HG03025 (cell line): ENCODE measurements at regions not wholly inside any gene's neighbourhood (a gene's known extent, or its start where the extent isn't known, plus 50 kb on each side); places are given as distances from the start of the nearest gene placed in this dataset.
"Not testable (repeated sequence)": the region's sequence is repeated elsewhere in the genome, so short reads cannot be mapped to it uniquely, and the experiment has no call there.

Experiments used
- ATAC-seq: cut with Tn5 transposase; IDR thresholded peaks from one replicate; pipeline ENCODE4 v1.9.1; 2021; ENCODE audit warnings: mild to moderate bottlenecking, moderate library complexity; ENCODE audit not compliant: unreplicated experiment, low FRiP score

DNA sequence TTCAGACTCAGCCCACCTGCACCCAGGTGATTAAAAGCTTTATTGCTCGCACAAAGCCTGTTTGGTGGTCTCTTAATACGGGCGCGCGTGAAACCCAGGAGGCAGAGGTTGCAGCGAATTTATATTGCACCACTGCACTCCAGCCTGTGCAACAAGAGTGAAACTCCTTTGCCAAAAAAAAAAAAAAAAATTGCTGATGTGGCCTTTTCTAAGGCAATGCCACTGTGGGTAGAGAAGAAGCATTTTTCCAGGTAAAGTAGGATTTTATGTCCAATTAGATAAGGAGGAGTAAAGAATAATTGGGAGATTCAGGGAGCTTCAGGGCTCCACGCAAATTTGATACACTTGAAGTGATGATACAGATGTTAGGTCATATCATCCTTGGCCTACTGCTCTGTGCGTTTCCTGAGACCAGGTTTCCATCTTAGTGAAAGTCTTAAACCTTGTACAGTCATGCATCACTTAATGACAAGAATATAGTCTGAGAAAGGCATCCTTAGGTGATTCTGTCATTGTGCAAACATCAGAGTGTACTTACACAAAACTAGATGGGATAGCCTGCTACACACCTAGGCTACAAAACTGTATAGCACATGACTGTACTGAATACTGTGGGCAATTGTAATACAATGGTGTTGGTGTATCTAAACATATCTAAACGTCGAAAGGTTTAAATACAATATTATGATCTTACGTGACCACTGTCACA is 150.9 kb downstream of the SPRY2 start:
- ATAC-seq: no peak

DNA sequence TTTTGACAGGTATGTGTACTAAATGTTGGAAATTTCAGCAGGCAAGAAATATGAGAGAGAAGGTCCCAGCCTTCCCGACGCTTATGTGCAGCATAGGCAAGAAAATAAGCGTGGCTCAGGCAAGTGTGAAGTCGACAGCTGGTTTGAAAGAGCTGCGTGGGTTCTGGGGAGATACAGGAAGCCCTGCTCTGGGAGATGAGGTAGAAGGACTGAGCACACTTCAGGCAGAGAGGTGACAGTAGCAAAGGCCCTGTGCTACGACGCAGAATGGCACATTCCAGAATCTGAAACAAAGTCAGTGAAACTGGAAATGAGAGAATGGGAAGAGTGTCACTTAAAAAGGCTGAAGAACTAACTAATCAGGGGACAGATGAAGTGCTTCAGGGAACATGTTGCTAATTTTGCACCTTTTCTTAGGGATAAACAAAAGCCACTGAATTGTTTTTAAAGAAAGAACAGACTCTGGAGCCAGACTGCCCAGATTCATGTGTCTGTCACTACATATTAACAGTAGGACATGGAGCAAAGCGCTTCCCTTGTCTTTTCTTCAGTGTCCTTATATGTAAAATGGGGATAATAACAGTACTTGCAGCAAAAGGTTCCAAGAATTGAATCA is 160.1 kb downstream of the SPRY2 start:
- ATAC-seq: no peak

- ATAC-seq: no peak
These were observed 163.6 kb downstream of the SPRY2 start for GRCh38 chr13:80177327-80177726.

GRCh38 chr13:80173224-80173623 is 167.7 kb downstream of the SPRY2 start:
- no peak for ATAC-seq

GRCh38 chr13:80171096-80171495 is 169.8 kb downstream of the SPRY2 start:
- ATAC-seq: no peak

- ATAC-seq: no peak
These were observed 172.7 kb downstream of the SPRY2 start for GRCh38 chr13:80168089-80168850.

DNA sequence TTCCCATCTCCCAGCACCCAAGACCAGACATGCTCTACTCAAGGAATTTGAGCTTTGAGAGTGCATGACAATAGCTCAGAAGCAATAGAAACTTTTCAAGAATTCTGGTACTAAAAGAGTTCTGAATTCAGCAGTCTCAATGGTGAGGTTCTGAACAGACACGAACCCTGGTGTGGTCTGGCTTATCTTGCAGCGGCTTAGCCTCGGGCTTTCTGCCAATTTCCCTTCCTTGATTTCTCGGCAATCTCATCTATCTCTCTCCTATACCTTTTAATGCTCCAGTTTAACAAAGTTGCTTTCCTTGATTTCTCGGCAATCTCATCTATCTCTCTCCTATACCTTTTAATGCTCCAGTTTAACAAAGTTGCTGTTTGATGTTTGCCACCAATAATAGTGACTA is 174.6 kb downstream of the SPRY2 start:
- ATAC-seq: no peak

DNA sequence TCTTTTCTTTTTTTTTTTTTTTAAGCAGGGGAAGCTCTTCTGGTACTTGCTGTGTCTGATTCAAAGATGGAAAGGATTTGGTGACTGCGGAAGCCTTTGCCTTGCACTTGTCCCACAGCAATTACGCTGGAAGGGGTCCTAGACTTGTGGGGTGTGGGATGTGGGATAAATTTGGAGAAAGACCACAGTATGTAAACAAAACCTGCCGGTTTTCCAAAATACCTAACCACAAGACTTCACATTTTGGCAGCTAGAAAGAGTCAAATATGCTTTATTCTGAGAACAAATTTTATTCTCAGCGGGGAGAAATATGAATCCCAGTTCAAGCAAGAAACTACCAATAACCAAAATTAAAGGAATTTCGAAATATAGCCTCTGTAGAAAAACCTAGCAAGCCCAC is 176.5 kb downstream of the SPRY2 start:
- no peak for ATAC-seq

DNA sequence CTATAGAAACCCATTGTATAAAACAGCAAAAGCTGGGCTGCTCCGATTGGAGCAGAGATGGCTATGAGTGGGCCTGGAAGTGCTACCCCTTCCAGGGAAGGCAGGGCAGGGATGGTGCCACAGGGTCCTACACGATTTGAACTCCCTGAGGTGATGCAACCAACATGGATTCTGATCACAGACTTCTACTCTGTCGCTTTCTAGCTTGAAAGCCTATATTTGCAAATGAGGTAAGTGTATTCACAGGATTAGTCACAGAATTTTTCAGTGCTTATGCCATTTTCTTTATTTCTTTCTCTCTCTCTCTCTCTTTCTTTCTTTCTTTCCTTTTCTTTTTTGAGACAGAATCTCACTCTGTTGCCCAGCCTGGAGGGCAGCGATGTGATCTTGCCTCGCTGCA is 179.0 kb downstream of the SPRY2 start:
- no peak for ATAC-seq

GRCh38 chr13:80161219-80161618 is 179.7 kb downstream of the SPRY2 start:
- no peak for ATAC-seq

GRCh38 chr13:80160110-80160509 is 180.8 kb downstream of the SPRY2 start:
- ATAC-seq: no peak

- no peak for ATAC-seq
These were observed 183.5 kb downstream of the SPRY2 start for GRCh38 chr13:80157261-80157932.

DNA sequence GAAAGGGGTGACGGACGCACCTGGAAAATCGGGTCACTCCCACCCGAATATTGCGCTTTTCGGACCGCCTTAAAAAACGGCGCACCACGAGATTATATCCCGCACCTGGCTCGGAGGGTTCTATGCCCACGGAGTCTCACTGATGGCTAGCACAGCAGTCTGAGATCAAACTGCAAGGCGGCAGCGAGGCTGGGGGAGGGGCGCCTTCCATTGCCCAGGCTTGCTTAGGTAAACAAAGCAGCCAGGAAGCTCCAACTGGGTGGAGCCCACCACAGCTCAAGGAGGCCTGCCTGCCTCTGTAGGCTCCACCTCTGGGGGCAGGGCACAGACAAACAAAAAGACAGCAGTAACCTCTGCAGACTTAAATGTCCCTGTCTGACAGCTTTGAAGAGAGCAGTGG is 188.8 kb downstream of the SPRY2 start:
- not testable (repeated sequence) for ATAC-seq

DNA sequence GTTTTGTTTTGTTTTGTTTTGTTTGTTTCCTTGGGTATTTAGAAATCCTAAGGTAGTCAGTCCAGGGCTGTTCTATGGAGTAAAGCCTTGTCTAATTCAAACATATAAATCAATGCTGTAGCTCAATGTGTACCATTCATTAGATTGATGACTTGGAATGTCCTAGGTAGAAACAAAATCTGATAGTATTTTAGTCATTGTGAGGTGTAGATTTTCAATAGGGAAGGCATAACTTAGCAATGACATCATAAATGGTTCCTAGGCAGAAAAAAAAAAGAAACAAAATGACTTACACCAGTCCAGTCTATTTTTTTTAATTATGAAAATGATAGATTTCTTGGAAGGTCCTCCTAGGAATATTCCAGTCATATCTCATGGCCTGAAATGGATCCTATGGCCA is 189.9 kb downstream of the SPRY2 start:
- no peak for ATAC-seq

DNA sequence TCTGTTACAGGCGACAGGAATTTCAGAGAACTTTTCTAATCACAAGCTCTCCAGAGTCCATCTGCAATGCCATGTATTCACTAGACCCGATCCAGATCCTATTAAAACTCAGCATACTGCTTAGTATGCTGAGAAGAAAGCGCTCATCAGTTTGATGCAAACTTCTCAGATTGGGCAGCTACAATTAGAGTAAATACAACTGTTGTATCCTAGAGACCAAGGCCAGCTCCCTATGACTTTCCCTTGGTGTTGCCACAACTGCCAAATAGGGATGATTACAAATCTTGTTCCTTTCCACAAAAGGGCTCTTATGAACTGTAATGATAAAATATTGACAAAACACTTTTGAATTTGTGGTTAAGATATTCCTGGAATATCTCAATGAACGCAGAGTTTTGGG is 191.2 kb downstream of the SPRY2 start:
- ATAC-seq: no peak

DNA sequence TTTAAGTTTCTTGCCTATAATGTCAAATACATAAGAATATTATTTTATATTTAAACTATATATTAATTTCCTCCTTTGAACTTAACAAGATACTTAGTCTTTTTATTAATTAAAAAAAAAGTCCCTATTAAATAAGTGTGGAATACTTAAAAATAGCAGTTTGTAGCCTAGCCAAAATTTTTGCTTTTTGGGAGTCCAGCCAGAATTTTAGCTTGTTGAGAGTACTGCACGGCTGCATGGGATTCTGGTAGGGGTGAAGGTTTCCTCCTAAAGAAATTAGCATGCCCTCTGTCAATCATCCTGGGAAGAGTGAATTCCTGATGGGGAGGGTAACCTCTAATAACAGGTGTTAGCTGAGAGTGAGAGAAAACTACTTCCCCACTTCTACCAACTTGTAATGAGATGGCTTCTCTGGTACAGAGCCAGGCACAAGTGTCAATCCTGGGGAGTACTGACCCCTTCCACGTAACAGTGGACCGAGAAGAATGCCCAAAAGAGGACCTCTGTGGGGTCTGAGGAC is 195.7 kb downstream of the SPRY2 start:
- no peak for ATAC-seq

DNA sequence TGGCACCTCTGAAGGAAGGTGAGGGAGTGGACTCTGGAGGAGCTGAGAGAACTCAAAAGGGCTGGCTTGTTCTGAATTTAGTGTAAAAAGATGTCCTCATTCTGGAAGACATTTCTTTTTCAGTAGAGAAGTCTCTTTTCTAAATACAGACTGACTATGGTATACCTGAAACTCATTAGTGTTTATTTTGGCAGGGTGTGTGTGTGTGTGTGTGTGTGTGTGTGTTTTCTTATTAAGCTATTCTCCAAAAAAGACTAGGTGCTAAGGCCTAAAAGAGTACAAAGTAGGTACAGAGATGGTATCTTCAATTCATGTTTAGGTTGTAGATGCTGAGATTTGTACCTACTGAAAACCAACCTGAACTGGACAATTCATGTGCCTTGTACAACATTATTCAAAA is 196.4 kb downstream of the SPRY2 start:
- ATAC-seq: no peak

DNA sequence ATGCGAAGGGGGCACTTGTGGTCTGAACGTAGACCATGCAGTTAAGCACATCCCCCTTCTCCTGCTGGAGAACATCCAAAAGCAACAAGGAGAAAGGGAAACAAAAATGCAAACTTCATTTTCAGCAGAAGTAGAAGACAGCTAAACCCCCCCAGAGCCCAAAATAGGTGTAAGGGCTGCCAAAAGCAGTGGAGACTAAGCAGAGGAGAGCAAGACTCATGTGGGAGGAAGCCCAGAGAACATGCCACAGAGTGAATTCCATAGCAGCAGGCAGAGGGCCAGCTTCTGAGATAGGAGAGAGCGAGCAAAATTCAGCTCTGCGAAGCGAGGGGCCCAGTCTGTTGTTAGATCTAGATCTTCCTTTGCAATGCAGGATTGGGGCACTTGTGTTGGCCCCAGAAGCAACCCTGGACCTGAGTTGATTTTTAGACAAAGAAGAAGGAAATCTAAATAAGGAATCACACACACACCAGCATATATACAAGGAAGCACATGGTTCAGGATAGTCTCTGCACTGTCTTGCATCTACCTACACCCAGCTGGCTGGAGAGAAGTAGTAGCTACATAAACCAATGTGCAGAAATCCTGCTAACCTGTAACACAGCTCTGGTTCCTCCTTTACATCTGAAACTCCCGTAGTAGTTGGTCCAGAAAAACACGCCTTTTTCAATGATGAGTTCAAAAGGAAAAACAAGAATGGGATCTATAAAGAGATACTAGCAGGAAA is 199.6 kb downstream of the SPRY2 start:
- ATAC-seq: no peak

DNA sequence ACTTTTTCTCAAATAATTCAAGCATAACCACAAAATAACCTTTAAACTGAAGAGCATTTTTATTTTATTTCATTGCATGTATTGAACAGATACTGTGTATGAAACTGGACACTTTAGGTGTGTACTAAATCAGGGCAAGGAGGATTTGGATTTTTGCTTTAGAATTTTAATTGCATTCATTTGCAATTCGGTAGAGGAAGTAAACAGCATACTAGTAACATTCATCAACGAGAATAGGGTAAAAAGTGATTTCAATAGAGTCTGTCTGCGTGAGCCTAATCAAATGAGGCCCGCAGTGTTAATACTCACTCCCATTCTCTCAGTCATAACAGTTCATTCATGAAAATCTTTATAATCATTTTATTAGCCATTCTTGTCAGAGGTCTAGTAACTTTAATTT is 200.2 kb downstream of the SPRY2 start:
- ATAC-seq: no peak

GRCh38 chr13:80139196-80139595 is 201.7 kb downstream of the SPRY2 start:
- ATAC-seq: no peak
